ENCODE measurements at regions not wholly inside any gene's neighbourhood (a gene's known extent, or its start where the extent isn't known, plus 50 kb on each side); places are given as distances from the start of the nearest gene placed in this dataset.

GRCh38 chr10:47107007-47107747, 192.8 kb upstream of the GDF10 start:
- no peak for DNase-seq

- DNase-seq = no peak
These were observed 190.1 kb upstream of the GDF10 start for GRCh38 chr10:47109906-47110305.

GRCh38 chr10:47111329-47111862, 188.6 kb upstream of the GDF10 start:
- no peak for DNase-seq

GRCh38 chr10:47112612-47113011, 187.4 kb upstream of the GDF10 start:
- DNase-seq = no peak

- no peak for DNase-seq
These were observed 186.0 kb upstream of the GDF10 start for GRCh38 chr10:47113907-47114500.

GRCh38 chr10:47114680-47115186, 185.3 kb upstream of the GDF10 start:
- DNase-seq = no peak

- DNase-seq = no peak
These were observed 184.7 kb upstream of the GDF10 start for GRCh38 chr10:47115322-47115721.

GRCh38 chr10:47116445-47116844, 183.6 kb upstream of the GDF10 start:
- no peak for DNase-seq

- no peak for DNase-seq
These were observed 181.7 kb upstream of the GDF10 start for GRCh38 chr10:47118326-47118725.

- no peak for DNase-seq
These were observed 178.7 kb upstream of the GDF10 start for GRCh38 chr10:47121336-47121735.

- DNase-seq = no peak
These were observed 176.2 kb upstream of the GDF10 start for GRCh38 chr10:47123716-47124288.

GRCh38 chr10:47127188-47127785, 172.7 kb upstream of the GDF10 start:
- no peak for DNase-seq

- no peak for DNase-seq
These were observed 169.5 kb upstream of the GDF10 start for GRCh38 chr10:47130491-47130890.

GRCh38 chr10:47133871-47134570, 166.0 kb upstream of the GDF10 start:
- no peak for DNase-seq

GRCh38 chr10:47136866-47137265, 163.1 kb upstream of the GDF10 start:
- no peak for DNase-seq

GRCh38 chr10:47137311-47137851, 162.6 kb upstream of the GDF10 start:
- no peak for DNase-seq

- no peak for DNase-seq
These were observed 160.9 kb upstream of the GDF10 start for GRCh38 chr10:47139121-47139520.

GRCh38 chr10:47140761-47141348, 159.1 kb upstream of the GDF10 start:
- DNase-seq = no peak

GRCh38 chr10:47141349-47141748, 158.6 kb upstream of the GDF10 start:
- DNase-seq = no peak

- DNase-seq = no peak
These were observed 156.9 kb upstream of the GDF10 start for GRCh38 chr10:47143072-47143471.

- DNase-seq = no peak
These were observed 156.5 kb upstream of the GDF10 start for GRCh38 chr10:47143473-47143872.

- no peak for DNase-seq
These were observed 155.5 kb upstream of the GDF10 start for GRCh38 chr10:47144525-47144924.
